VCaP (cell line): ENCODE measurements at regions not wholly inside any gene's neighbourhood (a gene's known extent, or its start where the extent isn't known, plus 50 kb on each side); places are given as distances from the start of the nearest gene placed in this dataset.
"Not testable (repeated sequence)": the region's sequence is repeated elsewhere in the genome, so short reads cannot be mapped to it uniquely, and the experiment has no call there.

Experiments used
- H3K27ac ChIP-seq: fragments of 450-650 bp; 2 replicates; pipeline ENCODE4 v1.5.1; 2017
- TF ChIP-seq, protein P1 (sequence below): fragments of 450-650 bp; conservative IDR thresholded peaks from 2 replicates; pipeline ENCODE4 v1.5.1; 2017; ENCODE audit warnings: mild to moderate bottlenecking, moderate library complexity

DNA sequence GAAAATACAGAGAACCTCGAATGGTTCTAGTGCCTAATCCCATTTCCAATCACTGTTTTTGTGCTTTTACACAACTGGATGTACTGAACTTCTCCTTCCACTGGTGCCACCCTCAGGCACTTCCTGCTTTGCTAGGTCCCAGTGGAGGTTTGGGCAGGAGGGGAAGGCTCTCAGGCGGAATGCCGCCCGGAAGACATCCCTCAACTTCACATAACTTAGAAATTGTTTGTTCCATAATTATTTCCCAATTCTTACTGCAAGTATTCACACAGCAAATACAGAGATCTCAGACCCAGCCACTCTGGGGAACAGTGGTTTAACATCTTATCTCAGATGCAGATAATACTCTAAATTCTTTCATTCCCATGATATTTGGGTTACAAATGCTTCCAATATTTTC lies 195.7 kb upstream of the IPO5 start:
- TF ChIP-seq, protein P1, sequence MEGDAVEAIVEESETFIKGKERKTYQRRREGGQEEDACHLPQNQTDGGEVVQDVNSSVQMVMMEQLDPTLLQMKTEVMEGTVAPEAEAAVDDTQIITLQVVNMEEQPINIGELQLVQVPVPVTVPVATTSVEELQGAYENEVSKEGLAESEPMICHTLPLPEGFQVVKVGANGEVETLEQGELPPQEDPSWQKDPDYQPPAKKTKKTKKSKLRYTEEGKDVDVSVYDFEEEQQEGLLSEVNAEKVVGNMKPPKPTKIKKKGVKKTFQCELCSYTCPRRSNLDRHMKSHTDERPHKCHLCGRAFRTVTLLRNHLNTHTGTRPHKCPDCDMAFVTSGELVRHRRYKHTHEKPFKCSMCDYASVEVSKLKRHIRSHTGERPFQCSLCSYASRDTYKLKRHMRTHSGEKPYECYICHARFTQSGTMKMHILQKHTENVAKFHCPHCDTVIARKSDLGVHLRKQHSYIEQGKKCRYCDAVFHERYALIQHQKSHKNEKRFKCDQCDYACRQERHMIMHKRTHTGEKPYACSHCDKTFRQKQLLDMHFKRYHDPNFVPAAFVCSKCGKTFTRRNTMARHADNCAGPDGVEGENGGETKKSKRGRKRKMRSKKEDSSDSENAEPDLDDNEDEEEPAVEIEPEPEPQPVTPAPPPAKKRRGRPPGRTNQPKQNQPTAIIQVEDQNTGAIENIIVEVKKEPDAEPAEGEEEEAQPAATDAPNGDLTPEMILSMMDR, result no peak
- no peak overlapping the region for H3K27ac ChIP-seq

DNA sequence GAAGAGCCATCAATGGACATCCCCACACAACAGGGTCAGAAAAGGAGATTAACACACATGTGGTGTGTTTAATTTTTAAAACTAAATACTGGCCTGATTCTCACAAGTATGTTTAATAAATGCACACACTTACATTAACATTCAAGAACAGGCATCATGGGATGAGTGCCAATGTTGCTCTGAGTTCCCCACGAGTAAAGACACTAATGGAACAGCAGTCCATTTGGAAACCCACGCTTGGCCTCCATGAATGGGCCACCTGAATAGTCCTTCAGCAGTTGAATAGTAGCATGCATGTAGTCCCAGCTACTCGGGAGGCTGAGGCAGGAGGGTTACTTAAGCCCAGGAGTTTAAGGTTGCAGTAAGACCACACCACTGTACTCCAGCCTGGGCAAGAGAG lies 195.2 kb upstream of the IPO5 start:
- no peak overlapping the region for H3K27ac ChIP-seq
- TF ChIP-seq, protein P1, result no peak

DNA sequence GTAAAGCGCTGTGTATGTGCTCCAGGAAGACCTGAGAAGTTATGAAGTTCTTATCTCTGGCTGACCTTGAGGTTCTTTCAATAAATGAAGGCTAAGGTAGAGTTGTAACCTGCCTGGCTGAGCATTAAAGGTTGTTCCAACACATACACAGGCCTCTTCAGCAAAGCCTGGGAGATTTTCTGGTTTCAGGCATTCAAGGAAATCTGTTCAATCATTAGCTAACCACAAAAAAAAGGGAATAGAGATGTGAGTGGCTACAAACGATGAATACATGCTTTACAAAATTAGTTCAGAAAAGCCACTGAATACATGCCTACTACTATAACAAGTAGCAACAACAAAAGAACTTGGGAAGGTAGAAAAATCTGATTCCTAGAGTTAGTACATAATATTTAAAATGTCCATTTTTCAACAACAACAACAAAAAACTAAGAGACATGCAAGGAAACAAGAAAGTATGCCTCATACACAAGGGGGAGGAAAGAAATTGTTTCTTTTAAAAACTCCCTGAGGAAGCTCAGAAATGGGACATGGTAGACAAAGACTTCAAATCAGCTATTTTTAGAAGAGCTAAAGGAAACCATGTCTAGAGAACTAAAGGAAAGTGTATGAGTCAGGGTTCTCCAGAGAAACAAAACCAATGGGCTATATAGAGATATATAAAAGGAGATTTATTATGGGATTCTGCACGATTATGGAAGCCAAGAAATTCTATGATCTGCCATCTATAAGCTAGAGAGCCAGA lies 191.5 kb upstream of the IPO5 start:
- TF ChIP-seq, protein P1, result no peak
- no peak overlapping the region for H3K27ac ChIP-seq

DNA sequence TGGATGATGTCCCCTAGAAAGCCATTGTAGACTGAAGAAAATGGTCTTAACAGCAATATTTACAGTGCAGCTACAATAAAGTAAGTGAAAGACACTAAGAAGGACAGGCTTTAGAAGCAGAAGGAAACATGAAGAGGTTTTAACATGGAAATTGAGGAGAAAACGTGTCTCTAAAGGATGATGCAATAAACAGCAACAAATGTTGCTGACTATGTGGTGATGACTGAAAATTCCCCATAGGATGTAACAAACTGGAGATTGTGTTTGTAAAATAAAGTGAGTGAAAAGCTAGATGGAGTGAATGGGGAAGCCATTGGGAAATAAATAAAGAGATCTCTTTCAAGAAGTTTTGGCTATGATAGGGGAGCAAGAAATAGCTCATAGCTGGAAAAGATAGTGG lies 186.7 kb upstream of the IPO5 start:
- no peak overlapping the region for H3K27ac ChIP-seq
- TF ChIP-seq, protein P1, result no peak

DNA sequence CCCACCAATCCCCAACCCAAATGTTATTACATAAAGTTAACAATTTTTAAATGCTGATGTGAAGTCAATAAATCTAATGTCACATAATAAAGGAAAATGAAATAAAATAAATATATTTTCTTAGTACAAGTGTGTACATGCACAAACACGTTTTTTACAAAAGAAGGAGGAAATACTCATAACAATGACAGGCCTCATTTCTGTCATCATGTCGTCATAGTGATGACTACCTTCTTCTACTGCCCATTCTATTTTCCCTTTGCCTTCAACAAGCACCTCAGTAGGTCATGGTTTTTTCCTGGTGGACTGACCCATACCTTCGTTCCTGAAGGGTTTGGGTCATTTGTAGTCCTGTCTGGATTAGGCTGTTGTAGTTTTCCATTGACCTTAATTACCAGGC lies 185.3 kb upstream of the IPO5 start:
- TF ChIP-seq, protein P1, result no peak
- no peak overlapping the region for H3K27ac ChIP-seq

DNA sequence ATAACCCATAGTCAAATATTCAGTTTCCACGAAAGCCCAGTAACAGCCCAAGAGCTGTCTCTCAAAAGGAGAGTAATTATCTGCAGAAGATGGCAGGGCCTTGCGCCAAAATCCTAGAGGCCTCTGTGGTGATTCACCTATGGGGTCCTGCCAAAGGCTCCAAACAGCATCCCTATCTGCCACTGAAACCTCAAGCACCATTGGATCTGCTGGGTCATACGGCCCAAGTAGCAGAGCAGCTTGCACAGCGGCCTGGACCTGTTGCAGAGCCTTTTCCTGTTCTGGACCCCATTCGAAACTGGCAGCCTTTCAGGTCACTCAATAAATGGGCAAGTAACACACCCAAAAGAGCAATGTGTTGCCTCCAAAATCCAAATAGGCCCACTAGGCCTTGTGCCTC lies 183.2 kb upstream of the IPO5 start:
- H3K27ac ChIP-seq, result not testable (repeated sequence)

DNA sequence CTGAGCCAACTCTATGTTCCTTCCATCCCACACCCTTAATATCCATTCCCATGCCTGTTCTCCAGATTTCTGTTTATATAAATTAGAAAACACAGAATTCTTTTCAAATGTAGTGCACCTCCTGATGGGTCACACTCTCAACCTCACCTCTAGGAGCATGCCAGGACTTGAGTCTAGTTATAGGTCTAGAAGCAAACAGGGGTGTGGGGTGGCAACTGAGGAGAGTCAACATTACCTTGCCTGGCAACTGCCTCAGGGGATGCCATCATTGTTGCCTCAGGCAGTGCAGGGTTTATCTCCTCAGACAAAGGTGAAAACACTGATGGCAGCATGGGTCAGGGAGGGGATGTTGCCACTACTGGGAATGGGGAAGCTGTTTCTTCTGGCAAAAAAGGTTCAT lies 181.0 kb upstream of the IPO5 start:
- not testable (repeated sequence) for H3K27ac ChIP-seq

DNA sequence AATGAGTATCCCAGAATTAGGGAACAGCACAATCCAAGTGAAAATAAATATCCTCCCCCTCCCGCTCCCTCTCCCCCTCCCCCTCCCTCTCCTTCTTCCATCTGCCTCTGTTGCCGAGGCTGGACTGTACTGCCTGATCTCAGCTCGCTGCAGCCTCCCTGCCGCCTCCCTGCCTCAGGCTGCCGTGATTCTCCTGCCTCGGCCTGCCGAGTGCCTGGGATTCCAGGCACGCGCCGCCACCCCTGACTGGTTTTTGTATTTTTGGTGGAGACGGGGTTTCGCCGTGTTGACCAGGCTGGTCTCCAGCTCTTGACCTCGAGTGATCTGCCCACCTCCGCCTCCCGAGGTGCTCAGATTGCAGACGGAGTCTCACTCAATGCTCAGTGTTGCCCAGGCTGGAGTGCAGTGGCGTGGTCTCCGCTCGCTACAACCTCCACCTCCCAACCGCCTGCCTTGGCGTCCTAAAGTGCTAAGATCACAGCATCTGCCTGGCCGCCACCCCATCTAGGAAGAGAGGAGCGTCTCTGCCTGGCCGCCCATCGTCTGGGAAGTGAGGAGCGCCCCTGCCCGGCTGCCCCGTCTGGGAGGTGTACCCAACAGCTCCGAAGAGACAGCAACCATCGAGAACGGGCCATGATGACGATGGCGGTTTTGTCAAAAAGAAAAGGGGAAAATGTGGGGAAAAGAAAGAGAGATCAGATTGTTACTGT lies 178.9 kb upstream of the IPO5 start:
- not testable (repeated sequence) for H3K27ac ChIP-seq

DNA sequence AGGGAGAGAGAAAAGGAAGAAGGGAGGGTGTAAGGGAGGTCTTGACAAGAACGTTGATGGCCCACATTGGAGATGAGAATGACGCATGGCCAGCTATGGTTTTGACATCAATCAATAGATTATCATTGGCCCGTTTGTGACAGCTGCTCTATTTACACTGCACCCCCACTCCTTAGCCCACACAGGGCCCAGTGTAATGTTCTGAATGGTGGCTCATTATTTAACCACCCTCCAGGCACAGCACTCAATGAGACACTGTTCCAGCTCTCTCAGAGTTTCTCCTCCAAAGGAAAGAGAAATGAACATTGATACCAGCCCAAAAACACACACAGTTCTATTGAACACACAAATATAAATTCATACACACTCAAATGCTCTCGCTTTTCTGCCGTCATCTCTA lies 173.0 kb upstream of the IPO5 start:
- TF ChIP-seq, protein P1, result no peak
- H3K27ac ChIP-seq, result no peak overlapping the region
